ENCODE measurements at regions not wholly inside any gene's neighbourhood (a gene's known extent, or its start where the extent isn't known, plus 50 kb on each side); places are given as distances from the start of the nearest gene placed in this dataset.

- DNase-seq (ENCODE audit: insufficient read length, low spot score) (no peak), FAIRE-seq (no peak)
- TF ChIP-seq PAX5 (IDR thresholded peaks at IDR 0.05; ENCODE audit: insufficient read depth, low read length, severe bottlenecking) = no peak
- no peak for TF ChIP-seq POLR2AphosphoS5 (IDR thresholded peaks at IDR 0.05; ENCODE audit: low read depth, low read length)
- TF ChIP-seq POLR2A (IDR thresholded peaks at IDR 0.05; ENCODE audit: low read depth, low read length) = no peak
- no peak for TF ChIP-seq TAF1 (IDR thresholded peaks at IDR 0.05; ENCODE audit: low read depth, low read length)
- no peak for TF ChIP-seq SPI1 (IDR thresholded peaks at IDR 0.05; ENCODE audit: low read depth, low read length)
- TF ChIP-seq POU2F2 (IDR thresholded peaks at IDR 0.05; ENCODE audit: low read depth, low read length) = no peak
Observed at GRCh38 chrX:4708970-4709760, 995.7 kb upstream of the PRKX start.

GRCh38 chrX:4706961-4707360 lies 993.5 kb upstream of the PRKX start:
- DNase-seq (ENCODE audit: insufficient read length, low spot score) (no peak), FAIRE-seq (no peak)
- no peak for TF ChIP-seq POLR2AphosphoS5 (IDR thresholded peaks at IDR 0.05; ENCODE audit: low read depth, low read length)
- TF ChIP-seq POLR2A (IDR thresholded peaks at IDR 0.05; ENCODE audit: low read depth, low read length) = no peak
- no peak for TF ChIP-seq PAX5 (IDR thresholded peaks at IDR 0.05; ENCODE audit: insufficient read depth, low read length, severe bottlenecking)
- no peak for TF ChIP-seq TAF1 (IDR thresholded peaks at IDR 0.05; ENCODE audit: low read depth, low read length)
- no peak for TF ChIP-seq POU2F2 (IDR thresholded peaks at IDR 0.05; ENCODE audit: low read depth, low read length)
- no peak for TF ChIP-seq SPI1 (IDR thresholded peaks at IDR 0.05; ENCODE audit: low read depth, low read length)

GRCh38 chrX:4690521-4690920 lies 977.1 kb upstream of the PRKX start:
- FAIRE-seq (no peak), DNase-seq (ENCODE audit: insufficient read length, low spot score) (no peak)
- TF ChIP-seq POU2F2 (IDR thresholded peaks at IDR 0.05; ENCODE audit: low read depth, low read length) (no peak), PAX5 (IDR thresholded peaks at IDR 0.05; ENCODE audit: insufficient read depth, low read length, severe bottlenecking) (no peak), POLR2A (IDR thresholded peaks at IDR 0.05; ENCODE audit: low read depth, low read length) (no peak), POLR2AphosphoS5 (IDR thresholded peaks at IDR 0.05; ENCODE audit: low read depth, low read length) (no peak), SPI1 (IDR thresholded peaks at IDR 0.05; ENCODE audit: low read depth, low read length) (no peak), TAF1 (IDR thresholded peaks at IDR 0.05; ENCODE audit: low read depth, low read length) (no peak)

GRCh38 chrX:4682636-4683035 lies 969.2 kb upstream of the PRKX start:
- no peak for TF ChIP-seq PAX5 (IDR thresholded peaks at IDR 0.05; ENCODE audit: insufficient read depth, low read length, severe bottlenecking)
- TF ChIP-seq POLR2A (IDR thresholded peaks at IDR 0.05; ENCODE audit: low read depth, low read length) = no peak
- no peak for TF ChIP-seq POLR2AphosphoS5 (IDR thresholded peaks at IDR 0.05; ENCODE audit: low read depth, low read length)
- TF ChIP-seq SPI1 (IDR thresholded peaks at IDR 0.05; ENCODE audit: low read depth, low read length) = no peak
- no peak for TF ChIP-seq POU2F2 (IDR thresholded peaks at IDR 0.05; ENCODE audit: low read depth, low read length)
- no peak for TF ChIP-seq TAF1 (IDR thresholded peaks at IDR 0.05; ENCODE audit: low read depth, low read length)
- DNase-seq (ENCODE audit: insufficient read length, low spot score) (no peak), FAIRE-seq (no peak)

- TF ChIP-seq TAF1 (IDR thresholded peaks at IDR 0.05; ENCODE audit: low read depth, low read length) (no peak), SPI1 (IDR thresholded peaks at IDR 0.05; ENCODE audit: low read depth, low read length) (no peak), POLR2AphosphoS5 (IDR thresholded peaks at IDR 0.05; ENCODE audit: low read depth, low read length) (no peak), POLR2A (IDR thresholded peaks at IDR 0.05; ENCODE audit: low read depth, low read length) (no peak), PAX5 (IDR thresholded peaks at IDR 0.05; ENCODE audit: insufficient read depth, low read length, severe bottlenecking) (no peak)
- FAIRE-seq (no peak), DNase-seq (ENCODE audit: insufficient read length, low spot score) (no peak)
Observed at GRCh38 chrX:4675686-4676300, 962.3 kb upstream of the PRKX start.

- TF ChIP-seq TAF1 (IDR thresholded peaks at IDR 0.05; ENCODE audit: low read depth, low read length) (no peak), POLR2A (IDR thresholded peaks at IDR 0.05; ENCODE audit: low read depth, low read length) (no peak), POU2F2 (IDR thresholded peaks at IDR 0.05; ENCODE audit: low read depth, low read length) (no peak), POLR2AphosphoS5 (IDR thresholded peaks at IDR 0.05; ENCODE audit: low read depth, low read length) (no peak), SPI1 (IDR thresholded peaks at IDR 0.05; ENCODE audit: low read depth, low read length) (no peak), PAX5 (IDR thresholded peaks at IDR 0.05; ENCODE audit: insufficient read depth, low read length, severe bottlenecking) (no peak)
Observed at GRCh38 chrX:4674028-4674782, 960.8 kb upstream of the PRKX start.

GRCh38 chrX:4671344-4671743 lies 957.9 kb upstream of the PRKX start:
- TF ChIP-seq TAF1 (IDR thresholded peaks at IDR 0.05; ENCODE audit: low read depth, low read length) = no peak
- TF ChIP-seq SPI1 (IDR thresholded peaks at IDR 0.05; ENCODE audit: low read depth, low read length) = no peak
- no peak for TF ChIP-seq POLR2AphosphoS5 (IDR thresholded peaks at IDR 0.05; ENCODE audit: low read depth, low read length)
- FAIRE-seq (no peak), DNase-seq (ENCODE audit: insufficient read length, low spot score) (no peak)

More at GRCh38 chrX:4674028-4674782, 960.8 kb upstream of the PRKX start:
- FAIRE-seq (no peak), DNase-seq (ENCODE audit: insufficient read length, low spot score) (no peak)

- no peak for DNase-seq (ENCODE audit: insufficient read length, low spot score)
- FAIRE-seq = no peak
Observed at GRCh38 chrX:4670606-4671005, 957.2 kb upstream of the PRKX start.

More at GRCh38 chrX:4670606-4671005, 957.2 kb upstream of the PRKX start:
- TF ChIP-seq POLR2AphosphoS5 (IDR thresholded peaks at IDR 0.05; ENCODE audit: low read depth, low read length) (no peak), PAX5 (IDR thresholded peaks at IDR 0.05; ENCODE audit: insufficient read depth, low read length, severe bottlenecking) (no peak), POLR2A (IDR thresholded peaks at IDR 0.05; ENCODE audit: low read depth, low read length) (no peak), POU2F2 (IDR thresholded peaks at IDR 0.05; ENCODE audit: low read depth, low read length) (no peak), TAF1 (IDR thresholded peaks at IDR 0.05; ENCODE audit: low read depth, low read length) (no peak), SPI1 (IDR thresholded peaks at IDR 0.05; ENCODE audit: low read depth, low read length) (no peak)

Data from GM12891 (cell line).